ENCODE measurements at regions not wholly inside any gene's neighbourhood (a gene's known extent, or its start where the extent isn't known, plus 50 kb on each side); places are given as distances from the start of the nearest gene placed in this dataset.

- TF ChIP-seq, protein P1, sequence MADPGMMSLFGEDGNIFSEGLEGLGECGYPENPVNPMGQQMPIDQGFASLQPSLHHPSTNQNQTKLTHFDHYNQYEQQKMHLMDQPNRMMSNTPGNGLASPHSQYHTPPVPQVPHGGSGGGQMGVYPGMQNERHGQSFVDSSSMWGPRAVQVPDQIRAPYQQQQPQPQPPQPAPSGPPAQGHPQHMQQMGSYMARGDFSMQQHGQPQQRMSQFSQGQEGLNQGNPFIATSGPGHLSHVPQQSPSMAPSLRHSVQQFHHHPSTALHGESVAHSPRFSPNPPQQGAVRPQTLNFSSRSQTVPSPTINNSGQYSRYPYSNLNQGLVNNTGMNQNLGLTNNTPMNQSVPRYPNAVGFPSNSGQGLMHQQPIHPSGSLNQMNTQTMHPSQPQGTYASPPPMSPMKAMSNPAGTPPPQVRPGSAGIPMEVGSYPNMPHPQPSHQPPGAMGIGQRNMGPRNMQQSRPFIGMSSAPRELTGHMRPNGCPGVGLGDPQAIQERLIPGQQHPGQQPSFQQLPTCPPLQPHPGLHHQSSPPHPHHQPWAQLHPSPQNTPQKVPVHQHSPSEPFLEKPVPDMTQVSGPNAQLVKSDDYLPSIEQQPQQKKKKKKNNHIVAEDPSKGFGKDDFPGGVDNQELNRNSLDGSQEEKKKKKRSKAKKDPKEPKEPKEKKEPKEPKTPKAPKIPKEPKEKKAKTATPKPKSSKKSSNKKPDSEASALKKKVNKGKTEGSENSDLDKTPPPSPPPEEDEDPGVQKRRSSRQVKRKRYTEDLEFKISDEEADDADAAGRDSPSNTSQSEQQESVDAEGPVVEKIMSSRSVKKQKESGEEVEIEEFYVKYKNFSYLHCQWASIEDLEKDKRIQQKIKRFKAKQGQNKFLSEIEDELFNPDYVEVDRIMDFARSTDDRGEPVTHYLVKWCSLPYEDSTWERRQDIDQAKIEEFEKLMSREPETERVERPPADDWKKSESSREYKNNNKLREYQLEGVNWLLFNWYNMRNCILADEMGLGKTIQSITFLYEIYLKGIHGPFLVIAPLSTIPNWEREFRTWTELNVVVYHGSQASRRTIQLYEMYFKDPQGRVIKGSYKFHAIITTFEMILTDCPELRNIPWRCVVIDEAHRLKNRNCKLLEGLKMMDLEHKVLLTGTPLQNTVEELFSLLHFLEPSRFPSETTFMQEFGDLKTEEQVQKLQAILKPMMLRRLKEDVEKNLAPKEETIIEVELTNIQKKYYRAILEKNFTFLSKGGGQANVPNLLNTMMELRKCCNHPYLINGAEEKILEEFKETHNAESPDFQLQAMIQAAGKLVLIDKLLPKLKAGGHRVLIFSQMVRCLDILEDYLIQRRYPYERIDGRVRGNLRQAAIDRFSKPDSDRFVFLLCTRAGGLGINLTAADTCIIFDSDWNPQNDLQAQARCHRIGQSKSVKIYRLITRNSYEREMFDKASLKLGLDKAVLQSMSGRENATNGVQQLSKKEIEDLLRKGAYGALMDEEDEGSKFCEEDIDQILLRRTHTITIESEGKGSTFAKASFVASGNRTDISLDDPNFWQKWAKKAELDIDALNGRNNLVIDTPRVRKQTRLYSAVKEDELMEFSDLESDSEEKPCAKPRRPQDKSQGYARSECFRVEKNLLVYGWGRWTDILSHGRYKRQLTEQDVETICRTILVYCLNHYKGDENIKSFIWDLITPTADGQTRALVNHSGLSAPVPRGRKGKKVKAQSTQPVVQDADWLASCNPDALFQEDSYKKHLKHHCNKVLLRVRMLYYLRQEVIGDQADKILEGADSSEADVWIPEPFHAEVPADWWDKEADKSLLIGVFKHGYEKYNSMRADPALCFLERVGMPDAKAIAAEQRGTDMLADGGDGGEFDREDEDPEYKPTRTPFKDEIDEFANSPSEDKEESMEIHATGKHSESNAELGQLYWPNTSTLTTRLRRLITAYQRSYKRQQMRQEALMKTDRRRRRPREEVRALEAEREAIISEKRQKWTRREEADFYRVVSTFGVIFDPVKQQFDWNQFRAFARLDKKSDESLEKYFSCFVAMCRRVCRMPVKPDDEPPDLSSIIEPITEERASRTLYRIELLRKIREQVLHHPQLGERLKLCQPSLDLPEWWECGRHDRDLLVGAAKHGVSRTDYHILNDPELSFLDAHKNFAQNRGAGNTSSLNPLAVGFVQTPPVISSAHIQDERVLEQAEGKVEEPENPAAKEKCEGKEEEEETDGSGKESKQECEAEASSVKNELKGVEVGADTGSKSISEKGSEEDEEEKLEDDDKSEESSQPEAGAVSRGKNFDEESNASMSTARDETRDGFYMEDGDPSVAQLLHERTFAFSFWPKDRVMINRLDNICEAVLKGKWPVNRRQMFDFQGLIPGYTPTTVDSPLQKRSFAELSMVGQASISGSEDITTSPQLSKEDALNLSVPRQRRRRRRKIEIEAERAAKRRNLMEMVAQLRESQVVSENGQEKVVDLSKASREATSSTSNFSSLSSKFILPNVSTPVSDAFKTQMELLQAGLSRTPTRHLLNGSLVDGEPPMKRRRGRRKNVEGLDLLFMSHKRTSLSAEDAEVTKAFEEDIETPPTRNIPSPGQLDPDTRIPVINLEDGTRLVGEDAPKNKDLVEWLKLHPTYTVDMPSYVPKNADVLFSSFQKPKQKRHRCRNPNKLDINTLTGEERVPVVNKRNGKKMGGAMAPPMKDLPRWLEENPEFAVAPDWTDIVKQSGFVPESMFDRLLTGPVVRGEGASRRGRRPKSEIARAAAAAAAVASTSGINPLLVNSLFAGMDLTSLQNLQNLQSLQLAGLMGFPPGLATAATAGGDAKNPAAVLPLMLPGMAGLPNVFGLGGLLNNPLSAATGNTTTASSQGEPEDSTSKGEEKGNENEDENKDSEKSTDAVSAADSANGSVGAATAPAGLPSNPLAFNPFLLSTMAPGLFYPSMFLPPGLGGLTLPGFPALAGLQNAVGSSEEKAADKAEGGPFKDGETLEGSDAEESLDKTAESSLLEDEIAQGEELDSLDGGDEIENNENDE (IDR thresholded peaks at IDR 0.05; ENCODE audit: insufficient replicate concordance, low read length) = no peak
- TF ChIP-seq NANOG (IDR thresholded peaks at IDR 0.05; ENCODE audit: insufficient read depth, low read depth, low read length, poor library complexity, severe bottlenecking) = no peak
- TF ChIP-seq BRCA1 (IDR thresholded peaks at IDR 0.05; ENCODE audit: low read depth, low read length) = no peak
- no peak for TF ChIP-seq PHF8 (conservative IDR thresholded peaks at IDR 0.05; ENCODE audit: low read depth, low read length)
Observed at GRCh38 chr4:33072298-33073089, 2352.3 kb downstream of the PCDH7 start (continued).
